Frontal cortex (tissue), 3 donors: ENCODE measurements at regions not wholly inside any gene's neighbourhood (a gene's known extent, or its start where the extent isn't known, plus 50 kb on each side); places are given as distances from the start of the nearest gene placed in this dataset.

Experiments
- DNase-seq, 2 donors: peaks; one replicate each; pipeline ENCODE4 v3.0.0; 2012; ENCODE audit warnings: low spot score in 2 of 2
- FAIRE-seq: peaks from 2 replicates; lab custom pipeline; 2012; peaks lifted over from hg19 to GRCh38; lab: Jason Lieb, UNC
- donor health status: control.
- donor health status: control.
- donor health status: control.

DNA sequence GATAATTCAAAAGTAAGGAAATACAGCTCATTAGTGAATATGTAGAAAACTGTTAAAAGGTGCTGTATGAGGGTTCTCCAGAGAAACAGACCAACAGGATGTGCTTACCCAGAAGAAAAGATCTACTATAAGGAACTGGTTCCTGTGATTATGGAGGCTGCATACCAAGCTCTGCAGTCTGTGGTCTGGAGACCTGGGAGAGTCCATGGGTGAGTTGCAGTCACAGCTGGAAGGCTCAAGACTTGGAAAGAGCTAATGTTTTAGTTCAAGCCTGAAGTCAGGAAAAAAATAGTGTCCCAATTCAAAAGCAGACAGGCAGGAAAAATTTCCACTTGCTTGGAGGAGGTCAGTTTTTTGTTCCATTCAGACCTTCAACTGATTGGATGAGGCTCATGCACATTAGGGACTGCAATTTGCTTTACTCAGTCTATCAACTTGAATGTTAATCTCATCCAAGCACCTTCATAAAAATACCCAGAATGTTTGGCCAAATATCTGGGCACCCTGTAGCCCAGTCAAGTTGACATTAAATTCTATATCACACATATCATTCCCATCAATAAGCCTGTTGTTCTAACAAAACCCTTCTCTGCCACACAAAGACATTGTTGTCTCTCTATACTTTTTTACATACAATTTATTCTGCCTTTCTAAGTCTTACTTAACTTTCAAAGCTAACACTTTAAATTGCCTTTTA lies 197.9 kb upstream of the KLF6 start:
- FAIRE-seq = no peak
- no peak for DNase-seq

DNA sequence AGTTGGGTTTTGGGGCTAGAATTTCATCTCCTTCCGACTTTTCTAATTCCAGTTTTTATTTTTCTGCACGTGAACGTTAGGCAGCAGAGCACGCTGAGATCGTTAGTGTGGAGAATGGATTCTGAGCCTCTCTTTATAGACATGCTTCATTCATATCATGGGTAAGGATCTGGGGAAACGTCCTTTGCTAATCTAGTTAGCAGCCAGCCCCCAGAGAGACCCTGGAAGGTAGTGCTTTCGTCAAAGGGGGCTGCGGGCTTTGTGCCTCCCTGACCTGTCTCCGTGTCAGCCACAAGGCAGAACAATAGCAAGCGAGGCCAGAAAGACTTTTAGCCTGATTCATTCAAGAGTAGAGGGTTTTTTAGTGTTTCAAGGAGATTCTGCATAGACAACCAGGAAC lies 196.3 kb upstream of the KLF6 start:
- DNase-seq (no peak), FAIRE-seq (no peak)

DNA sequence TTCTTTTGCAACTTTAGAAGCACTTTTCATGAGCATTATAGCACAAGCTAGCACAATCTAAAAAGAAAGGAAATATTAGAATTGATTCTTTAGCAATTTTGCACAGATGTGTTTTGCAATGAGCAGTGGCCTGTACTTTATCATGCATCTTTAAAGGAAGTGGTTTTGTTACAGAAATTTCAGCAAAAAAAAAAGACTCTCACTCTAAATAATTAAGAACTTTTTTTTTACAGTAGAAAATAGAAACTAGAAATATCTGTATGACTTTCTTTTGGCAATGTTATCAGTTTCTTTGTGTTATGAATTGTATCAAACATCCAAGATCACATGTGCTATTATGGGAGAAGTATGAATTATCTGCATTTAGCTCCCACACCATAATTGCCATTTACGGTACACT lies 195.7 kb upstream of the KLF6 start:
- no peak for DNase-seq
- no peak for FAIRE-seq

DNA sequence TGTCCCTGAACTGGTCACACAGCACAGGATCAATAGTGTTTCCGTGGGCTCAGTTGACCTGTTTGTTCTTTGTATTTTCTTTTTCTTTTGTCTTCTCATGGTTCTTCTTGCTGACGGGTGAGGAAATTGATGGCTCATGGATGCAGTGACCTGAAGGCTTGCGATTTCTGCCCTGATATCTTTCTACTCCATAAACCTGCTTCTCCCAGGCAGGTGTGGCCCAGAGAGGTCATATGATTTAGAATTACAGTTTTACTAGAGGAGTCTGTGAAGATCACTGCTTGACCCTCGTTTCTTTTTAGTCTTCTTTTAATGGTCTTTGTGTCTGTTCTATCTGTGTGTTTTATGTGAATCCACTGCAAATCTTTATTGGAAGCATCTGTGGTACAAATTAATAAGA lies 195.1 kb upstream of the KLF6 start:
- FAIRE-seq (no peak), DNase-seq (no peak)

DNA sequence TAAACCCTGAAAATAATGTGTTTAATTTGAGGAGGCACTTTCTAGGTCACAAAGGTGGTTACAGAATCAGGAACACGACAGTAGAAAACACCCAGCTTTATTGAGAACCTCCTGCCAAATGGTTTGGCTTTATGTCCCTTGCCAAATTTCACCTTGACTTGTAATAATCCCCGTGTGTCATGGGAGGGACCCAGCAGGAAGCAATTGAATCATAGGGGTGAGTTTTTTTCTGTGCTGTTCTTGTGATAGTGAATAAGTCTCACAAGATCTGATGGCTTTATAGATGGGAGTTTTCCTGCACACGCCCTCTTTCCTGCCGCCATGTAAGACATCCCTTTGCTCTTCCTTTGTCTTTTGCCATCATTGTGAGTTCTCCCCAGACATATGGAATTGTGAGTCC lies 193.8 kb upstream of the KLF6 start:
- FAIRE-seq = no peak
- DNase-seq = no peak

DNA sequence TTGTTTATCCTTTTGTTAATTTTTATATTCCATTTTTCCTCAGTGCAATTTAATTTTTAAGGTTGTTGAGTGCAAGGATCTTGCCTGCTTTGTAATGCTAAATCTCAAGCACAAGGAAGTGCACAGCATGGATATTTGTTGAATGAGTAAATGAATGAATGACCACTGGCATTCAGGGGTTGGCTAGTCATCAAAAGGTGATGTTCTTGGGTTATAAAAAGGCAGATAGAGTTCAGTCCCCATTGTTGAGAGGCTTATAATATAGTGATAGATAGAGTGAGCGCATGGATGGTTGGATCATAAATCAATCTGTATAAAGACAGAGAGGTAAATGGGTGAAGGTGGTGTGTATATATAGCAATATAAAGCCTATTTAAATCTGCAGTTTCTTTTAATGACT lies 193.2 kb upstream of the KLF6 start:
- DNase-seq = no peak
- no peak for FAIRE-seq

DNA sequence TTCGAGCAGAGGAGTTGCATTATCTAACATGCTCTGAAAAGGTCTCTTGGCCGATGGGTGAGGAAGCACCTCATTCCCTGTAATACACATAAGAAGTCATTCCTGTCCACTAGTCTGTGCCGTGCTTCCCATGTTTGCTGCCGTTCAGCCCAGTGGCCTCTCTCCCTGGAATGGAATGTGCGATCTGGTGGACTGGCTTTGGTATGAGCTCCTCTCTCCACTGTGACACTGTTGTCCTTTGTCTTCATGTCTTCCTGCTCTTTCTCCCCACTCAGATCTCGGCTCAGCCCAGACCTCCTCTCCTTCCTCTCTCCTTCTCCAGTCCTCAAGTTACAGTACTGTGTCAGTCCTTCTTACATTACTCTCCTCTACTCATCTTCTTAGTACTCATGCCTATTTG lies 192.8 kb upstream of the KLF6 start:
- FAIRE-seq (no peak), DNase-seq (no peak)

DNA sequence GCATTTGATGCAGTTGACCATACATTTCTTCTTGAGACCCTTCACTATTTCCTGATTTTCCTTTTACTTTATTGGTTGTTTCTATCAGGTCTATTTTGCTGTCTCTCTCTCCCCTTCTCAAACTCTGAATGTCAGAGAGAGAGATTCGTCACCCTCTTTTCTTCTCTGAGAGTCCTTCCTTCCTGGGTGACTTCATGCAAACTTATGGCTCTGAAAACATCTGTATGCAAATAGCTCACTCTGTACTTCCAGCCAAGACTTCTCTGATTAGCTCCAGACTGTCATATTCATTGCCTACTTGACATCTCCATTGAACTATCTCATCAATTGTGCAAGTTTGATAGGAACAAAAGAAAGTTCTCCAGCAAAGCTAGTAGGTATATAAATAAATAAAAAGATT lies 191.7 kb upstream of the KLF6 start:
- FAIRE-seq (no peak), DNase-seq (no peak)

DNA sequence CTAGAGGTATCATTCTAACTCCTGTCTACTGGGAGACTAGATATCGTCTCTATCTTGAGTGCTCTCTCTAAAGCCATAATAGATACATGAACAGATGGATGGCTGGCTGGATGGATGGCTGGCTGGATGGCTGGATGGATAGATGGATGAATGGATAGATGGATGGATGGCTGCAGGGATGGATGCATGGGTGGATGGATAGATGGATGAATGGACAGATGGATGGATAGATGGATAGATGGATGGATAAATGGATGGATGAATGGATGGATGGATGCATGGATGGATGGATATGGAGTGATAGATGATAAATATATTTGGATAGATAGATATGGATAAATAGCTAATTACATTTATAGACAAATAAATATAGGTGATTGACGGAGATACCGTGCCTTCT lies 191.2 kb upstream of the KLF6 start:
- FAIRE-seq = no peak
- DNase-seq = no peak

DNA sequence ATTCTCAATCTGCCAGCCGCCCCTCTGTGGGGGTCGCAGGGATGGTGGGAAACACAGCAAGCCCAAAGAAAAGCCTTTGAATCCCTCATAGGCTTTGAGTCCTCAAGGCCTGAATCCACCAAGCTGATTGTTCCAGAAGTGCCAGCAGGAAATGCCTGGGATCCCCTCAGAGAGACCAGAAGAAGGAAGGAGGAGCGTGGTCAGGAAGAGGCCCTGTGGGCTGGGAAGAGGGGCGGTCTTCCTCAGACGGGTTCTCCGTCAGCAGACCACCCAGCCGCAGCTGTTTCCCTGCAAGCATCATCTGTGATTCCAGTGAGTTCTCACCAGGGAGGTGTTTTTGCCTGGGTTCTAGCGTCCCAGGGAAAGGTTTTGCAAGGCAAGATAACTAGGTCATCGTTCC lies 190.0 kb upstream of the KLF6 start:
- FAIRE-seq (no peak), DNase-seq (no peak)

DNA sequence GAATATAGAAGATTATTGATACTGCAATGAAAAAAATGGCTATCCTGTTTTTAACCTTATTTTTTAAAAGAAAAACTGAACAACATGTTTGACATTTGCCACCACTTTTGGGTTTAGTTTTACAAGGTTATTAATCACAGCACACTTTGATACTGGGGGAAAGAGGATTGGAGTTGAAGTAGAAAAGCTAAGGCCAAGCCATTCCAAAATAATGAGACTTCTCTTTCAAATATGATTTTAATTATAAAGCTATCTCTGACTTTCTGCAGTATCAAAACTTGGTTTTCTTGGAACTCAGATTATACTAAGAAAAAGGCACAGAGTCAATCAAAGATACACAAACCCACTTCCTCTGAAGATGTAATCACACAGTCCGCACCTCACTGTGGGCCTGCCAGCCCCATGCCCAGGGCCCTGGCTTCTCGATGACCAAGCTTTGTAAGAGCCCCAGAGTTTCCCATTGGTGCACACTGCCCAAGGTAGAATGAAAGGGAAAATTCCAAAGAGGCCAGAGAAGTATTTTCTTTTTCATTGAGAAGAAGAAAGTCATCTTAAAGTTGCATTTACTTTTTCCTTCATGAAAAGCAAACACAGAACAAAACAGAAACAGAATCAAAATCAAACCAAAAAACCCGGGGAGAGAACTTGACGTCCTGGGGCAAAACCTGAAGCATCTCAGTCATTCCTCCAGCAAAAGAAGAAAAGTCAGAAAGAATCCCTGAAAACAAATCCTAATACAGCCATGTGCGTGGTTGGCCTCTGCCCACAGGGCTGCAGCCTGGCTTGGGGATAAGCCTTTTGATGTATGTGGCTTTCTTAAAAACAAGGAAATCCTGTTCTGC lies 187.7 kb upstream of the KLF6 start:
- FAIRE-seq (no peak), DNase-seq (no peak)

DNA sequence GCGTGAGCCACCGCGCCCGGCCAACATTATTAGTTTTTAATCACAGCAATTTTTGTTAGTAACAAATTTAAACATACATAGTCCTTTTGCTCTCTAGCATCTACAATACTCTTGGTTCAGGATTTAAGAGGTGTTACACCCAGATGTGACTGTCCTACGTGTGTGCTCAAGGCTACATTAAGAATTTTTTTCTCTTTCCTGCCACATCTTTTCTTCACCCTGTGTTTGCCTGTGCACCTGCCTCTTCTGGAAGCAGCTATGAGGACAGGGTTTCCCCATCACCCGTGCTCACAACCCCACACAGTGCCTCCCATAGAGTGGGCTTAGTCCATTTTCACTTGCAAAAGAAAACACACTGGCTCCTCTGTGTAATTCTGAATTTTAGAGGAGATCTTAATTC lies 186.7 kb upstream of the KLF6 start:
- DNase-seq (no peak), FAIRE-seq (no peak)

DNA sequence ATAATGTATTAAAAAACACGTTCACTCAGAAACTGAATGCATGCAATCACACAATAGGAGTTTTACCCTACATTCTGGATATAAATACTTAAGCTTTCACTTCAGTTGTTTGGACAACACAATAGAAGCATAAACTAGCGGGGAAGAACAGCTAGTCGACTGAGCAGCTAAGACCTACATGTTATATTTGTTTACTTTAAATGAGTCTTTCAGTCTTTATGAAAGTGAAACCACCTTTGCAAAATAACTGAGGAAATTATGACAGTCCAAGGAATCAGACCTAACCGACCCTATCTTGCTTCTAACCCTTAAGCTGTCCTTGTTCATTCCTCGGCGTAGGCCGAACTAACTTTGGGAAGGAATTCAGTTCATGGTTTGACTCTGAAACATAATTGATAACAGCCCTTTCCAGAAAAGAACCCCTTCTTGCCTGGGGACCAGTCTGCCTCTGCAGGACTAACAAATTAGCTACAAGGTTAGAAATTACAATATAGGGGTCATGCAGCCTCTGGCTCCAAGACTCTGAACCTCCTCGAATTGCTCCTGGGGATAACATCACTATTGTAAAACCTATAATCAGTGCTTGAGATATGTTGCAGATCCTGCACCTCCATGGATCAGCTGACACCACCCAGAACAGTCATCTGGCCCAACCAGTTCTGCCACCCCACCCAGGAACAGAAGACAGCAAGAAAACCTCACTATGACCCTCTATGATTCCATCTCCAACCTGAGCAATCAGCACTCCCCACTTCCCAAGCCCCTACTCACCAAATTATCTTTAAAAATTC lies 185.1 kb upstream of the KLF6 start:
- DNase-seq (no peak), FAIRE-seq (no peak)

DNA sequence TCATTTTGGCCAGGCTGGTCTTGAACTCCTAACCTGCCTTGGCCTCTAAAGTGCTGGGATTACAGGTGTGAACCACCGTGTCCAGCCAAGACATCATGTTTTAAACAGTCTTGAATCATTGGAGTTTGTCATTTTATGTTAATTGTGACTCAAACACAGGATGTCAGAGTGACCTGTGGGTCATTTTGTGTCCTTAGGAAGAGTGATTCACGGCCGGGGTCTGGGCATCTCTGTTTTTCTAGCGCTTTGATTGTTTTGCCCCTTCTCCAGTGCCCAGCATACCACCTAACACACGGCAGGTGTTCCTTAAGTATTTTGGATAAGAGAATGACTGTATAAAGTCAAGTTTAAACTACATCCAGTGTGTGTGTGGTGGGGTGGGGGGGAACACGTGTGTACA lies 183.7 kb upstream of the KLF6 start:
- no peak for FAIRE-seq
- no peak for DNase-seq

DNA sequence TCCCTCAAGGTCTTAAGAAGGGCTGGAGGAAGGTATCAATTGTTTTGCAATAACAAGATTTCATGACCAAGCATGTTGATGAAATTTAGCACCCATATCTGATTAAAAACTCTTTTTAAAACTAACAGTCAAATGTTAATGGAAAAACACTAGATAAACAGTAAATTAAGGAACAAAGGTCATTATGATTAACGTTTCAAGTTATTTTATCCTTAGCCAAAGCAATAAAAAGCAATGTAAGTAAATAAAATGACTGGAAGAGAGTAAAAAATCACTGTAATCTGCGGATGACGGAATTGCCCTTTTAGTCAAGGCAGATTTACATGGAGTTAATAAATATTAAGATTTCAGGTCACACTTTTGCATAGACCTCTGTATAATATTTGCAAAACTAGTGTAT lies 179.5 kb upstream of the KLF6 start:
- DNase-seq (no peak), FAIRE-seq (no peak)

DNA sequence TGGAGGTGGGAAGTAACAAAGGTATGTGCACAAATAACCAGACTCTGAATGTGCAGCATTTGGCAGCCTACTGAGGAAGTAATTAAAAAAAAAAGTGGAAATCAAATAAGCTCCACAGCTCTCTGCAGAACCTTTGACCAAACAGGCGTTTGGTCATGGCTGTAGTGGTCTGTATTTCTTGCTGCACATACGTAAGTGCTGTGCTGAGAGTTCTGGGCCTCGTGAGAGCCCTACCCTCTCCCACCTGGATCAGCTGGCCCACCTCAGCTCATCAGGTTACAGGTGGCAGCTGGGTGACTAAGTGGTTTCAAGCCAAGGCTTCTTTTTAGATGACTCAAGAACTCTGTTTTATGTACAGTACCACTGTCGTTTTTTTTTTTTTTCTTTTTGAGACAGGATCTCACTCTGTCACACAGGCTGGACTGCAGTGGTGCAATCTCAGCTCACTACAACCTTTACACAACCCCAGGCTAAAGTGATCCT lies 178.2 kb upstream of the KLF6 start:
- DNase-seq (no peak), FAIRE-seq (no peak)

DNA sequence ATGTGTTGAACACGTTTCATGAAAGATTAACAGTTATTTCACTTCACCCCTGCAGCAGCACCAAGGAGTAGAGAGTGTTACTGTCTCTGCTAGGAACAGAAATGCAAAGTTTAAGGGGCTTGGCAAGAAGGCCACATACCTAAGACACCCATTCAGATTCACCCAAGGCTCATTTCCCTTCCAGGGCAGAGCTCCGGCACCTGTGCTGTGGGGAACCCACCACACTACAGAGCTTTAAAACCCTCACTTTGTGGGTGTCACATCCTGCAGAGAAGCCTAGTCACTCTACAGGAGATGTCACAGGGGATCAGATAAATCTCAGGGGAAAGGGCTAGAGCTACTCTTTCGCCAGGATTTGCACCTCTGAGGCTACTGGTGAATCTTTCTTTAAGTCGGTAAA lies 176.1 kb upstream of the KLF6 start:
- no peak for FAIRE-seq
- DNase-seq = no peak

DNA sequence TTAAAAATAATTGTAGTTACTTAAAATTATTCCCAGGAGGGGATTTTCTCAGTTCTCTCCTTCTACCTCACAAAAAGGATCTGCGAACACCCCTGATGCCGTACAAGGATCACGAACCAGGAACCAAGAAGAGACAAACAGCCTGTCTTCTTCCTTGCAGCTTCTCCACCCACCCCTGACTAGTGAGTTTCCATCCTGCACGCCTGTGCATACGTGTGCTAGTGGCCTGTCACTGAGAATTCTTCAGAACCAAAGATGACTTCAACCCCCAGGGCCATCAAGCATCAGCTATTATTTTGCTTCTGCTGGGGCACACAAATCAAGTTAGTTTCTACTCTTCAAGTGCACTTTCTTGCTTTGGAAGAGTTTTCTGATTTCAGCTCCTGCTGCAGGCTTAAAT lies 175.5 kb upstream of the KLF6 start:
- FAIRE-seq = no peak
- no peak for DNase-seq

DNA sequence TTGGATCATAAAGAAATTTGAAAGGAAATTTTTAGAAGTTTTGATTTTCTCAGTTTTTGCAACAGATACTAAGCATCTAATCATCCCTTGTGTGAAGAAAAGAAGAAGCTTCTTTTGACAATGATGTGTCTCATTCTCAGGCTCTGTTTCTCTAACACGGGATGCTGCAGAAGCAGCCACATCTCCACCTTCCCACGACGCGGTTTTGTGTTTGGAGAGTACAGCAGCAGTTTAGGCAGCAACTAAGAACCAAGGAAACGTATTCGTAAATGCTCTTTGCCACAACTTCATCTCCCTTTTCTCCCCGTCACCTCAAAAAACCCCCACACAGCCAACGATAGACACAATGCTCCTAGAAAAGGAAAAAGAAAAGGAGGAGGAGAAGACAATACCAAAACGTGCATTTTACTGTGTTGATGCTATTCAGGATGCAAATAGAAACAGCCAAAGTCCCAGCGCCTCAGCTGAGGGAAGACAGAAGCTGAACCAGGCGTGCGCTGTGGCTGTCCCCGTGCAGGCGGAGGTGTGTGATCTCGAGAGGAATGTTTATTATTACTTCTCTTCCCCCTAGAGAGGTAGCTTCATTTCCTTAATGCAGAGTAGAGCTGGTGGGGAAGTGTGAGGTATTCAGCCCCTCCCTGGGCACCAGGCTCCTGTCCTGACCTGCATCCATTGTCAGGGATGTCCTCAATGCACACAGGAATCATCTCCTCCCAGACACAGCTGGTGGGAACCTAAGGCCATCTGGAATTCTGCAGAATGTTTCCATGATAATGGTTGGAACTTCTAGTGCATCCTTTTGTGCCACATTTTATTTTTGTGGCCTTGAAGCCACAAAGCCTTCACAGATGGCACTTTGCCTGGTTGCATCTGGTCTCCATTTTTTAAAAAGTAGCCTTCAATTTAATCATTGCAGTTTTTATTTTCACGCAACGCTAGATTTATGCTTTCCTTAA lies 174.6 kb upstream of the KLF6 start:
- FAIRE-seq = no peak

More for the DNA sequence above, 174.6 kb upstream of the KLF6 start:
- no peak for DNase-seq
